Non-pigmented ciliary epithelial cell (primary cell): ENCODE measurements at regions not wholly inside any gene's neighbourhood (a gene's known extent, or its start where the extent isn't known, plus 50 kb on each side); places are given as distances from the start of the nearest gene placed in this dataset.
"Not testable (repeated sequence)": the region's sequence is repeated elsewhere in the genome, so short reads cannot be mapped to it uniquely, and the experiment has no call there.

Source experiments
- DNase-seq: peaks from one replicate; pipeline ENCODE4 v3.0.0-alpha.2; 2010; ENCODE audit warnings: low read depth

DNA sequence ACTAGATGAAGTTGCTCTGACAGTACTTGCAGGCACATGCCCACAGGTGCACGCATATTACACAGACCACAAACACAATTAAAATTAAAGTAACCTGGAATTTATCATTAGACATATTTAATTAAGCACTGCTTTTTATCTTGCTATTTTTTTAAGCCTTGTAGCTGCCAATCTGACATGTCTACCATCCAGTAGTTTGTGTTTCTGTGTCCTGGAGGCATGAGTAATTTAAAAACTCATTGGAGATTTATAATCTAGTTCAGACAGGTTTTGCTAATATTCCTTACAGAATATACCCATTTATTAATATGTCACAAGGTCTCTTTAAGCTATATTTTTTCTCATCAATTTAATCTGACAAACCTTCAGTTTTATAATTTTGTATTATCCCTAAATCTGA, 445.0 kb upstream of the KLF6 start:
- no peak for DNase-seq

DNA sequence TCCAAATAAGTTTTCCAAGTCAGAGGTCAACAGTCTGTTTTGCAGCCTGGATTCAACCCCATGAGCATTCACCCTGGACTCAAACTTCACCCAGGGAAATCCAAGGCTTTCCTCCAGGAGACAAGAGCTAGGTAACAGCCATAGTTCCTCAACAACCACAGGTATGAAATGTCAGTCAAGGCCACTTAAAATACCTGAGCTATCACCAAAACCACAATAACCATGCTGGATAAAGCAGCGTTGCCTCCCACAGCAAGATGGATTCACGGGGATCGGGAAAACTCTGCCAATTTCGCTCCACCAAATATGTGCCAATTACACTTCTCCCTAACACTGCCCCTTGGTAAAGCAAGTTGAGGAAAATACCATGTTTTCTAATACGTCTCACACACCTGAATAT, 444.1 kb upstream of the KLF6 start:
- DNase-seq = no peak

DNA sequence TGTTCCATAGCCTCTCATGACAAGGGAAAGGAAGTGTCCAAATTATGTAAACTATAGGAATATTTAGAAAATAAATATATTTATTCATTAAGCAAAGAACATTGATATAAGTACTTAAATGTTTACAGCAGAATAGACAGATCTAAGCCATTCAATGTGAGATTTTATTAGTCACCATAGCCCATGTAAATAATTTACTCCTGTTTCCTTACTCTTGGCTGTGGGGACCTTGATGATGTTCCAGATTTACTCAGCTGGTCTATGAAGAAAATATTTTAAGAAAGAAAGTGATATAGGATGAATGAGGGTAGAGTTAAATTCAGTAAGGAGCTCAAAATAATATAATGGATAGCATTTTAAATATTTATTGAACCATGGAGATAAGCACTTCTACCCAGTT, 442.6 kb upstream of the KLF6 start:
- no peak for DNase-seq

DNA sequence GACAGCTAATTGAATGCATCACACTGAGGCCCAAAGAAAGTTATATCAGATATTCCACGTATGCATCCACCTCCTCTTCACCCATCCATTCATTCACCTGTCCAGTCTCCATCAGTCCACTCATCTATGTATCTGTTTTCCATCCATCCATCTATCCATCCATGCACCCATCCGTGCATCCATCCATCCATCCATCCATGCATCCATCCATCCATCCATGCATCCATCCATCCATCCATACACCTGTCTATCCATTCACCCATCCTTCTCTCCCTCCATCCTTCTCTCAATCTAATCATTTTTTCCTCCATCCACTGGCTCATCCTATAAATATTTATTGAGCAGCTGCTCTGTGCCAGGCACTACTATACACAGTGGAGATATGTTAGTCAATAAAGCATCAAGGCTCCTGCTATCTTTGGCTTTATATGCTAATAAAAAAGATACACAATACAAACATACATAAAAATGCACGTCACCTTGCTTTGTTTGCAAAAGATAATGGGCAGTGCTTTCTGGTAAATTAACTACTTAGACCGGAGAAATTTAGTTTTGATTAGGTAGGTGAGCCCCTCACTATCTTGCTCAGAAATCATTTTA, 442.0 kb upstream of the KLF6 start:
- DNase-seq = no peak

DNA sequence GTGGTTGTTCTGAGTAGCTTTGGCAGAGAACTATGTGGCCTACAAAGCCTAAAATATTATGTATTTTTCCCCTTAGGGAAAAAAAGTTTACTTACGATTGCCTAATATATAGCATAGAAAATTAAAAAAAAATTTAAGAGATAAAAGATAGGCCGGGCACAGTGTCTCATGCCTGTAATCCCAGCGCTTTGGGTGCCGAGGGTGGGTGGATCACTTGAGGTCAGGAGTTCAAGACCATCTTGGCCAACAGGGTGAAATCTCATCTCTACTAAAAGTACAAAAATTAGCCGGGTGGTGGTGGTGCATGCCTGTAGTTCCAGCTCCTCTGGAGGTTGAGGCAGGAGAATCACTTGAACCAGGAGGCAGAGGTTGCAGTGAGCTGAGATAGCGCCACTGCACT, 439.2 kb upstream of the KLF6 start:
- no peak for DNase-seq

DNA sequence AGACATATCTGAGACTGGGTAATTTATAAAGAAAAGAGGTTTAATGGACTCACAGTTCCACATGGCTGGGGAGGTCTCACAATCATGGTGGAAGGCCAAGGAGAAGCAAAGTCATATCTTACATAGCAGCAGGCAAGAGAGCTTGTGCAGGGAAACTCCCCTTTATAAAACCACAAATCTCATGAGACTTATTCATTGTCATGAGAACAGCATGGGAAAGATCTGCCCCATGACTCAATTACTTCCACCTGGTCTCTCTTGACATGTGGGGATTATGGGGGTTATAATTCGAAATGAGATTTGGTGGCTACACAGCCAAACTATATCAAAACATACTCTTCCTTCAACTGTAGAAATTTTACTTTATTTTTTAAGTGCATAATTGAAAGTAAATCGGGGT, 436.3 kb upstream of the KLF6 start:
- DNase-seq = not testable (repeated sequence)

DNA sequence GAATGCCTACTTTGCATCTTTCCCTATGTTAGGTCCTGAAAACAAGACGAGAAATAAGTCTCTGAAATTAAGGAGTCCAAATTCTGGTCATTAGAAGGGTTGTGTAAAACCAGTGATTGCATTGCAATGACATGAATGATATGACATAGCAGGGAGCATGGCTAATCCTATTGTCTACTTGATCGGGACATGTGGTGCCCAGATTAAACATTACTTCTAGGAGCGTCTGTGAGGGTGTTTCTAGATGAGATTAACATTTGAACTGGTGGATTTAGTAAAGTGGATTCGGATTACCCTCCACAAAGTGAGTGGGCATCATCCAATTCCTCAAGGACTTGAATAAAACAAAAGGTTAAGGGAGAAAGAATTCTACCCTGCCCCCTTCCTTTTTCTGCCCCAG, 434.9 kb upstream of the KLF6 start:
- no peak for DNase-seq

DNA sequence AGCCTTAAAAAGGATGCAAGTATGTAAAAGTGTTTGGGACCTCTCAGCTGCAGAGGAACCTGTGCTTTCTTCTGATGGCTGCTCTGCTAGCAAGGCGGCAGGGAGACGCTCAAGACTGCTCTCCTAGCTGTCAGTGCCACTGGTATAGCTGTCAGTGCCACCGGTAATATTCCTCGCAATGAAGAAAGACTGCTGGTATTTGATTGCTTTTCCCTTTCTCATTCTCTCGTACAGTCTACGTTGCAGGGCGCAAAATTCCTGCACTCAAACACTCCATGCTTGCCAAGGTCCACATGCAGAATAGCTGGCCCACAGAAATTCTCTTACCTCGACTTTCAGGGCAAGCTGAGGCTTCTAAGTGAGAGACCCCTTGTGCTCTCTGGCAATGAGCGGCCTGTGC, 432.6 kb upstream of the KLF6 start:
- DNase-seq = no peak

DNA sequence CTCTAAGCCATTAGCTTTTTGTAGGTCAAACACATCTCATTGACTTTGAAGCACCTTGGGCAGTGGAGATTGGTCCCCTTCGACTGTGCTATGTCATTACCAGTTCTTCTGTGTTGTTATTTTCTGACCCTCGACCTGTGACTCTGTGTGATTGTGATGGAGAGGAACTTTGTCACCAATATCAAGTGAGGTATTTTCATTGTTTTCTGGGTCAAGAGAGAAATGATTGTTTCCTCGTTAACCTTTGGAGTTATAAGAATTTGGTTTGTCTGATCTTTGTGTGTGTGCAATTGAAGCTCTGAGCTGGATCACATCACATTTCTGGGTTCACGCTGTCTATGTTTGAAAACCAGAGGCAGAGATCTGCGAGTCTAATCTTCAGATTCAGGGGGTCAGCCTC, 432.2 kb upstream of the KLF6 start:
- DNase-seq = no peak

DNA sequence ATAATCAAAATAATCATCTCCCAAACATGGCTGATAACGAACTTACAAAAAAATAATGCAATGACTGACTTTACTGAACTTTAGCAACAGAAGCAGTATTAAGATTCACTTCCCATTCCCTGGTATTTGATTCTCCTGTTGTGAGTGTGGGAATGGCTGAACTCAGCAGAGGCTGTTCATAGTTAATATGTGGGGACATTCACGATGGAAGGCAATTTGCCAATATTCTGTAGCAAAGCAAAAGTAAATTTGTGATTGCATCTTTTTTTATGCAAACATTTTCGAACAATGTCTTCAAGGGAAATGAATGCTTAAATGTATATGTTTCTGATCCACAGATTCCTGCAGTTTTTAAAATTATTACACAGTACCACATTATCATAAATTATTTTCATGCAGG, 431.7 kb upstream of the KLF6 start:
- DNase-seq = no peak

DNA sequence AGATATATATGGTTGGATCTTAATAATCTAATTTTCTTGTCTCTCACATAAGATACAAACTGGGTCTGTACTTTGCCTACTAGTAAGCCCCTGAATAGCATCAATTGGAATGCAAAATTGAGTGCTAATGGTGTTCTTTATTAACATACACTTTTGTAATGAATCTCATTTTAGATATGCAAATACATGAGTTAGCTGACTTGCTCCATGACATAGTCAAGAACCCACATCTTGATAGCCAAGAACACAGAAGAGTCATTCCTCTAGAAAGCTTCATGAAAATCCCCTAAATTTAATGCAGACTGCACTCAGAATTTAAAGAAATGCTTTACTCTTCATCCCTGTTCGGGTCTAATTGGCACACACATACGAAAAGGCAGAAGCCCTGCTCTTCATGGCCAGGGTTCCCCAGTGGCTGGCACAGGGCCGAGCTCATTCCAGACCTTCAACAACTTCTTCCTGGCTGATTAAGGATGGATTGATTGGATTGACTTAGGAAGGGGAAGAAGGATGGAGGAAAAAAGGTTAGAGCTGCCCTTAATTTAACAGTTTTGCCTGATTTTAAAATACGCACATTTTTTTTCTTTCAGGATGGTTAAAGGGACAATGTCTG, 431.1 kb upstream of the KLF6 start:
- DNase-seq = no peak

DNA sequence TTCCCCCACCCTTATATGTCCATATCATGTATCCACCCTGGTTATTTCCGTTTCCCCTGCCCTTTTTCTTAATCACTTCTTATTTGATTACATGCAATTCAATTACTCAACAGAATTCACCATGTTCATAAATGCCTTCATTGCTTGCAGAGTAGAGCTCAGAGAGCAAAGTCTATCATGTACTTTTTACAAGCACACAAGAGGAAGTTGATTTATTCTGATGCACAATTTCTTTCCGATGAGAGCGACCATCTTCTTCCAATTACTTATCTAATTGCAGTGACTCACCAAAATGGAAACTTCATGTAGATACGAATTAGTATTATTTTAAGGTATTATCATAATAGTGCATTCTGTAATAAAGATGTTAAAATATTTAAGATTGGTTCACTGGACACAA, 430.5 kb upstream of the KLF6 start:
- DNase-seq = no peak

DNA sequence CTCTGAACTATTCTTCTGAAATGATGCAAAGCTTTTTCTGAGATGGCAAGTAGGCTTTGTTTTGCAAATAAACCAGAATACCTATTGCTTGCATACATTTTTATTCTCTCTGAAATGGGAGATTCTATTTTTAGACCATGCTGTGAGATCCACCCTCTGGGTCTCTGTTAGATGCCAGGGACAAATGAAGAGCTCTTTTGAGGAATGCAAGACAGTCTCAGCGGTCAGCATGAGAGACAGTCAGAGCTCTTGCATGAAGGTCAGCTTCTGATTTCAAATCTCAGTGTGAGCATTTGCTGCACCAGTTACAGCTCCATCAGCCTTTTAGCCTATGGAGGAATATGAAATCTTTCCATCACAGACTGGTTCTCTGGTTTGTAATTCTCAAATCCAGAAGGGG, 429.9 kb upstream of the KLF6 start:
- no peak for DNase-seq

DNA sequence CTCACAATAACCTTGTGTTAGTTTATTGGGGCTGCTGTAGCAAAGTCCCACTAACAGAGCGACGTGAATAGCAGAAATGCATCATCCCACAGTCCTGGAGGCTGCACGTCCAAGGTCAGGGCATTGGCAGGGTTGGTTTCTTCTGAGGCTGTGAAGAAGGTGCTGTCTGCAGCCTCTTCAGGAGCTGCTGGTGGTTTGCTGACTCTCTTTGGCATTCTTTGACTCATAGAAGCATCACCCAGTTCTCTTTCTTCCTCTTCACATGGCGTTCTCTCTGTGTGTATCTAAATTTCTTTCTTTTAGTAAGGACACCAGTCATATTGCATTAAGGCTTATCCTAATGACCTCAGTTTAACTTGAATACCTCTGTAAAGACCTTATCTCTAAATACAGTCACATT, 428.4 kb upstream of the KLF6 start:
- no peak for DNase-seq

DNA sequence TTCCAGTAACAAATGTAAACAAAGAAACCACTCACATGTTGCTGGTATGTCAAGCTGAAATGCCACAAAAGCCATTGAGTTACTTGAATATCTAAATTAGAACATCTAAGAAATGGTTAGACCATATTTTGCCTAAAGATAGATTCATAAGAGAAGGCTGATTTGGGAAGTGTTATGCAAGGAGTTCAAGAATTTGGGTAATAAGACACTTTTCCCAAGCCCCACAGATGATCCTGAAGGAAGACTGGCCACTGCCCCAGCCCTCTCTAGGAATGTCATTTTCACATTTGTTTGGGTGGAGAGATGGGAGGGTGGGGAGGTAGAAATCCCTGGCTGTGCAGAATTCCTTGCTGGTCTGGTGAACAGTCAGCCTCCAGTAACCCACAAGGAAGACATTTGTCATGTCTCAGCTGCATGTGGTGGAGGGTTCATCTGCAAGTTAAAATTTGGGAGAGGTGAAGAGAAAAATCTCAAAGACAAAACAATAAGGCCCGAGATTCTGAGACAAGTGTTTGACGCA, 427.2 kb upstream of the KLF6 start:
- no peak for DNase-seq

DNA sequence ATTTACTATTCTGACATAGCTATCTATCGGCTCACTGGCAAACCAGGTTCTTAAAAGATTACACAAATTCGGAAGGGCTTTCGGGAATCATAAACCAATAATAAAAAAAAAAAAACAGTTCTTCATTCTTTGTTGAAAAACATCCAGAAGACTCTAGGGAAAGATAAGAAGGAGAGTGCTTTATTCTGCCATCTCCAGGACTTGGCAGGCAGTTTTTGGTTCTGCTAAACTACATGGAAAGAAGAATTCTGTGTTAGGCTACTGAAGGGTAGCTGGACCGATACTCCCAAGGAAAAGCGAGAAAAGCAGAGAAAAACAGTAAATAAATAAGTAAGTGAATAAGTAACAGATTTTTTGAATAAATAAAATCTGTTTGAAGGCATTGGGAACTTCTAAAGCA, 423.5 kb upstream of the KLF6 start:
- DNase-seq = no peak

DNA sequence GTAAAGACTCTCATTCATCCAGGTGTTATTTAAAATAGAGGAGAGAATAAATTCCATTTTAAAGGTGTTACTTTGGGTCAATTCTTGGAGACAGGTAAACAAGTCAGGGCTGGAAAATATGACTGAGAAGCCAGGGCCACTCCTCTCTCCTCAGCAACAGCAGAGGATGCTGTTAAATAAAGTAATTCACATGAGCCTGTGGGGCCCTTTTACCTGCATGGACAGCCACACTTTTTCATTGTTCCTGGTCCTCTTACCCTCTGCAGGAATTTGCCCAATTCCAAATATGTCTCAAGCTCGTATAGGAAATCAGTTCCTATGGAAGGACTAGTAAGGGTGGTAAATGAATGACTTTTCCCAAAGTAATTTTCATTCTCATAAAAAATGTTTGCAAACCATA, 420.1 kb upstream of the KLF6 start:
- DNase-seq = no peak

DNA sequence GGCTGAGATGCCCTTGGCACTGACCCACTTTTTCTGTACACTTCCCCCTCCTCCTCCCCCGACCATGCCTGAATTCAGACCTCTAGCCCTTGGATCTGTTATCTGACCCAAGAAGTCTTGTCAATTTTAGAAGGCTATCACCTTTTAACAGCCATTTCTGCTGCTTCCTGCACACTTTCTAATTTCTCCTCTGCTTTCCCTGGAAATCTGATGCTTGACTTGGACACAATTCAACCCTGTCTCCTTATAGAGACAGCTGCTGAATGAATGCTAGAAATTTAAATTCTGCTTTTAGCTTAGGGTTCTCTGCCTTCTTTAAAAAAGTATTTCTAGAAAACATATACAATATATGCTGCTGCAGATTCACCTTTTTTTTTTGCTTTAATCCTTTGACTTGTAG, 417.9 kb upstream of the KLF6 start:
- DNase-seq = no peak

DNA sequence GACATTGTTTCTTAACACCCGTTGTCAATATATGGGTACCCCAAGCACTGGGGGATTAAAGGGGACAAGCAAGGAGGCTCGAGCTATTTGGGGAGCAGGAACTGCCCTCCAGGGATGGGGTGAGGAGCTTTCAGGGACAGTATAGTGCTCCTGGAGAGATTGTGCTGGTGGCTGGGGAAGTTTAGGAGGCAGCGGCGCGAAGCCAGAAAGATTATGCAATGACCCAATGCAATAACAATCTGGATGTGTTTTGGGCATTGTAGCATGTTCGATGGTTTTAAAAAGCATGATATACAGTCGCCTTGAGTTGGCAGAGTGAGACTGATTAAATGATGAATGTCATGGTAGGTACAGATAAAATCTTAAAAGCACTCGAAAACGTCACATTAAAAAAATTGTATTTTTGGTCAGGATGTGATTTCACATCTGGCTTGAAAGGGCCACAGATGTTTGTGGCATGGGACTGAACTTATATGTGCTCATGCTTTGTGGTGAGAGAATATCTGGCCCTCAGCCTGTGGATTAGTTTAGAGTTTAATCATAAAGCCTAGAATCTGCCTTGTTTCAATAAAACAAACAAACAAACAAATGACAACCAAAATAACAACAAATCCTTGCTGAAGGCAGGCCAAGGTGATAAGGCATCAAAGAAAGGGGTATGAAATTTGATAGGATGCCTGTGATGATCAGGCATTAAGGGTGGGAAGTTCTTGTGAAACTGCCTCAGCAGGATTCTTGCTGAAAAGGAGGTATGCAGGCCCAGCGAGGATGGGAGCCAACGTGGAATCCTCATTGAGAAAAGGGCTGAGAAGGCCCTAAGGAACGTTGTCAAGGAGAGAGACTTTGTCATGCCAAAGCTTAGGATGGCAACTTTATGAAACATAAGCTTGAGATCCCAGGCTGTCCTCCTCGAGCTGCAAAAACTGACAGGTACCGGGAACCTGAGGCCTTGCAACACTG, 417.1 kb upstream of the KLF6 start:
- DNase-seq = no peak

DNA sequence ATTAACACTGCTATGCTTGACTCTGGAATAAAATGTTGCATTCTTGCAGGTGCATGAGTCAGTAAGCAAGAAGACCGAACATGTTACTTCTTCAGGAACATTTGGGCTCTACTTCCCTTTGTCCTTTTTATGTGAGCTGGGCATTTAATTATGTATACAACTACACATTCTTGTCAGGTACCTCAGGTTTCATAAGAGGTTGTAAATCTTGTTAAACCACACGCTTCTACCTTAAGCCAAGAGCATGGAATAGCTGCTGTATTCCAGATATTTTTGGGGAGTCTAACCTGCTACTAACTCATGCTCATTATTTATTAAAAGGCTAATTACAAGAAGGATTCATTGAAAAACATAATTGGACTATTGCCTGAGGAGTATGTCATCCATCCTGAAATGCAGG, 414.2 kb upstream of the KLF6 start:
- DNase-seq = no peak

DNA sequence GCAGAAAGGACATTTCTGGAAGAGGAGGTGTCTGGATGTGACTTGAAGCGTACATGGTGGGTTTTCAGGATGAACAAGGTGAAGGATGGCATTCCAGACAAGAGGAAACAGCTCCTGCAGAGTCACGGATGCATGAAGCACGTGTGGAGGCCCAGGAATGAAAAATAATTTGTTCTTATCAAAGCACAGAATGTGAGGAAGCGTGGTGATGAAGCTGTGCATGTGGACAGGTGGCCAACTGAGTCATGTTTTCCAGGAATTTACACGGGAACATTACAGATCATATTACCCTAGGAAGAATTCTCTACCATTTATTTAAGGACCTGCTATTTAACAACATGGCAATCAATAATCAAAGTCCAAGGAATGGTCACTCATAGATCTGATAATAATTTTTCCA, 413.2 kb upstream of the KLF6 start:
- DNase-seq = no peak

DNA sequence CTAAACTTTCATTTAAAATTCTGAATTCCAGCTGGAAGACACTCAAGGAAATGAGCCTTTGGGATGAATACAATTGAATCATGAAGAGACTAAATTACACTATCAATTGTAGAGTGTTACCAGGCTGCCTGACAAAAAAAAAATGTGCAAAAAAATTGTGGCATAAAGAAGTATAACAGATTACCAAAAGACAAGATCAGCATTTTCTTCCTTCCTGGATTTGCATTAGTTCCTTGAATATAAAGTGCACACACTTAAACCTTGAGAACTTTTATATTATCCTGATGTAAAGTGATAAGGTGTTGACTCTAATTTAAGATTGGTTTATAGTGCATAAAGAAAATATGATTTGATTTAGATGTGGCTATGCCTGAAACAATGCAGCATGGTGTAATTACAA, 412.7 kb upstream of the KLF6 start:
- DNase-seq = no peak

DNA sequence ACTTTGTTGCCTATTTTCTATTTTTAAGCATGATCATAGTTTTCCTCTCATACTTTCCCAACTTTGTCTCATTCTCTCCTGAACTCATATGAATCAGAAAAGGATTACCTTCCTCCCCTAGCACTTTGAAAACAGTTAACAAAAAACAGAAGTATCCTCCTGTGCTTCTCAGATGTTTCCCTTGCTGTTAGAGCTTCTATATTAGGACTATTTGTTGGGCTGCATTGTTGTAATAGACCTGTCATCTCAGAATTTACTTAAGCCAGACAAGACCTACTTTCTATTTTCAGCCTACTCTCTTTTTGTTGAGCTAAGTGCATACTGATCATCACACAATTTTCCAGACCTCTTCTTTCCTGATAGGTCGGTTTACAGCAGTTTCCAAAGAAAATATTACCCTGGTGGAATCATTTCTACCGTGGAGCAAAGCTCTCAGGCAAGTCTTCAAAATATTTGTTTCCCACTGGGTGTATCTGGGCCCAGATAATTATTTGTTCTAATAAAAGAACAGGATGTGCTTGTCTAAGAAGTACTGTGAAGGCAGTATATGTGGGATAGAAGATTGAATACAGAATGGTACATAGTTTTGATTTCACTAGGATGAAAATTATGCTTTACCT, 411.9 kb upstream of the KLF6 start:
- DNase-seq = no peak
